Endothelial cell of umbilical vein (primary cell): ENCODE measurements at regions not wholly inside any gene's neighbourhood (a gene's known extent, or its start where the extent isn't known, plus 50 kb on each side); places are given as distances from the start of the nearest gene placed in this dataset.
"Not testable (repeated sequence)": the region's sequence is repeated elsewhere in the genome, so short reads cannot be mapped to it uniquely, and the experiment has no call there.

Experiments used
- BruUV-seq: library from RNA; stranded (reverse); fragments of 400-500 nt; replicated peaks from 2 replicates; lab custom pipeline; 2021; lab: Mats Ljungman, UMichigan
- CTCF ChIA-PET: fragments of 300-600, 350-600 bp; sonication (Branson Sonifier 250); formaldehyde crosslinking; loops from one replicate; lab custom pipeline; 2021; ENCODE audit warnings: antibody characterized with exemption, inconsistent platforms; lab: Charles Lee
- POLR2A ChIA-PET: fragments of 300-600, 350-600 bp; sonication (Branson Sonifier 250); formaldehyde crosslinking; loops from one replicate; lab custom pipeline; 2021; ENCODE audit warnings: antibody characterized with exemption, inconsistent platforms; lab: Charles Lee
- DNase-seq: peaks from one replicate; pipeline ENCODE4 v3.0.0-alpha.2; 2011; ENCODE audit warnings: low read depth, low spot score
- FAIRE-seq: peaks from 2 replicates; lab custom pipeline; 2011; peaks lifted over from hg19 to GRCh38; lab: Jason Lieb, UNC
- H2AFZ ChIP-seq: 2 replicates; pipeline ENCODE4 v1.6.0; 2012; ENCODE audit warnings: low read depth, low read length, control low read depth, inconsistent platforms
- H3K27ac ChIP-seq: 2 replicates; pipeline ENCODE4 v1.5.1; 2011; ENCODE audit warnings: low read depth, mild to moderate bottlenecking, control low read depth, low read length, moderate library complexity; ENCODE audit not compliant: insufficient read depth
- H3K27me3 ChIP-seq, 2 experiments: 2 replicates each; pipeline versions ENCODE4 v1.6.0 to v1.6.1; 2011; ENCODE audit warnings: low read length in 2 of 2, mixed read lengths in 1 of 2; ENCODE audit not compliant: control insufficient read depth in 2 of 2, insufficient read depth in 2 of 2
- H3K36me3 ChIP-seq, 2 experiments: 2 replicates in 1 of 2; 3 replicates in 1 of 2; pipeline ENCODE4 v1.5.1; 2011; ENCODE audit warnings: low read length in 2 of 2, mild to moderate bottlenecking in 1 of 2, moderate library complexity in 1 of 2; ENCODE audit not compliant: control insufficient read depth in 2 of 2, insufficient read depth in 2 of 2; ENCODE audit errors: extremely low read depth in 1 of 2
- H3K4me1 ChIP-seq: 3 replicates; pipeline ENCODE4 v1.5.1; 2011; ENCODE audit warnings: mild to moderate bottlenecking, low read length; ENCODE audit not compliant: control insufficient read depth, insufficient read depth; ENCODE audit errors: extremely low read depth
- H3K4me2 ChIP-seq: 2 replicates; pipeline ENCODE4 v1.6.1; 2011; ENCODE audit warnings: low read length, control low read depth, mixed read lengths; ENCODE audit not compliant: insufficient read depth
- H3K4me3 ChIP-seq, 3 experiments: fragments of 200-600 bp in 1 of 3; sonication (generic), shearing (Covaris generic) in 1 of 3; replicated peaks in 1 of 3; 2 replicates each; pipeline ENCODE4 v1.5.1; 2011 to 2016; ENCODE audit warnings: control low read depth in 3 of 3, low read length in 3 of 3, mild to moderate bottlenecking in 2 of 3, inconsistent platforms in 1 of 3, low read depth in 1 of 3, moderate library complexity in 1 of 3; ENCODE audit not compliant: insufficient read depth in 1 of 3
- H3K79me2 ChIP-seq: 2 replicates; pipeline ENCODE4 v1.6.0; 2012; ENCODE audit warnings: low read length, inconsistent platforms; ENCODE audit not compliant: control insufficient read depth, insufficient read depth
- H3K9ac ChIP-seq: replicated peaks from 2 replicates; pipeline ENCODE3; 2011; ENCODE audit warnings: low read length, control low read depth; ENCODE audit not compliant: insufficient read depth; ENCODE audit errors: extremely low read depth
- H3K9me1 ChIP-seq: replicated peaks from 3 replicates; pipeline ENCODE4 v1.6.0; 2011; ENCODE audit warnings: mild to moderate bottlenecking, low read length; ENCODE audit not compliant: control insufficient read depth, insufficient read depth; ENCODE audit errors: extremely low read depth
- H3K9me3 ChIP-seq: replicated peaks from 2 replicates; pipeline ENCODE4 v1.5.1; 2012; ENCODE audit warnings: low read length, inconsistent platforms; ENCODE audit not compliant: control insufficient read depth, insufficient read depth
- H4K20me1 ChIP-seq: replicated peaks from 2 replicates; pipeline ENCODE3; 2011; ENCODE audit warnings: mild to moderate bottlenecking, low read length; ENCODE audit not compliant: control insufficient read depth, insufficient read depth; ENCODE audit errors: extremely low read depth
- MAX ChIP-seq: IDR thresholded peaks from 2 replicates; pipeline ENCODE4 v1.6.1; 2011; ENCODE audit not compliant: insufficient read depth, insufficient read length
- POLR2A ChIP-seq: IDR thresholded peaks from 2 replicates; pipeline ENCODE4 v1.6.1; 2012; ENCODE audit warnings: low read depth, mild to moderate bottlenecking, control low read depth, low read length
- dilution Hi-C: fragments of 300-500 bp; cut with MboI; formaldehyde crosslinking; loops from one replicate; pipeline ENCODE4 v1.15.0; 2019; ENCODE audit warnings: low sequenced_read_pairs; ENCODE audit not compliant: extremely low pct_ligation_motif_present
- intact Hi-C: fragments of 100-400 bp; cut with micrococcal nuclease; formaldehyde crosslinking; loops from one replicate; pipeline ENCODE4 v1.10.0; 2022

- Histone ChIP-seq H3K4me3 (no peak overlapping the region), H3K36me3 (no peaks in the 10 kb centered on the region), H4K20me1 (no peaks in the 10 kb centered on the region), H3K27me3 (no peaks in the 10 kb centered on the region), H3K4me2 (no peak overlapping the region), H3K27ac (no peak overlapping the region), H3K79me2 (no peaks in the 10 kb centered on the region), H3K4me1 (no peaks in the 10 kb centered on the region), H3K9me3 (no peaks in the 10 kb centered on the region), H3K9me1 (no peaks in the 10 kb centered on the region), H3K9ac (no peak overlapping the region), H2AFZ (no peak overlapping the region)
- ChIA-PET POLR2A (no interaction called here), CTCF (no interaction called here)
- no TSS peak for BruUV-seq
- DNase-seq = no peak
- dilution Hi-C loops = no loop called here
- intact Hi-C loops = no loop called here
- FAIRE-seq = no peak
- no peak for TF ChIP-seq POLR2A
- TF ChIP-seq MAX = no peak
Measured at GRCh38 chrX:144768540-144768939, 478.8 kb upstream of the SPANXN1 start.

DNA sequence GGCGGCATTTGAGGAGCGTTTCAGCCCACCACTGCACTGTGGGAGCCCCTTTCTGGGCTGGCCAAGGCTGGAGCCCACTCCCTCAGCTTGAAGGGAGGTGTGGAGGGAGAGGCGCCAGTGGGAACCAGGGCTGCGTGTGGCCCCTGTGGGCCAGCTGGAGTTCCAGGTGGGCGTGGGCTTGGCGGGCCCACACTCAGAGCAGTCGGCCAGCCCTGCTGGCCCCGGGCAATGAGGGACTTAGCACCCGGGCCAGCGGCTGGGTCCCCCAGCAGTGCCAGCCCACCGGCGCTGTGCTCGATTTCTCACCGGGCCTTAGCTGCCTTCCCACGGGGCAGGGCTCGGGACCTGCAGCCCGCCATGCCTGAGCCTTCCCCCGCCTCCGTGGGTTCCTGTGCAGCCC is 463.8 kb upstream of the SPANXN1 start:
- BruUV-seq, FAIRE-seq, dilution Hi-C loops, POLR2A ChIA-PET, H4K20me1 ChIP-seq, CTCF ChIA-PET, H3K9me3 ChIP-seq, intact Hi-C loops, H3K9ac ChIP-seq, H3K27ac ChIP-seq, H3K79me2 ChIP-seq, H3K36me3 ChIP-seq, DNase-seq, H3K4me3 ChIP-seq, H2AFZ ChIP-seq, H3K4me1 ChIP-seq, H3K27me3 ChIP-seq, H3K4me2 ChIP-seq, H3K9me1 ChIP-seq: not testable (repeated sequence)
